GM12801 (cell line): ENCODE measurements at regions not wholly inside any gene's neighbourhood (a gene's known extent, or its start where the extent isn't known, plus 50 kb on each side); places are given as distances from the start of the nearest gene placed in this dataset.

ENCODE experiments used
- TF ChIP-seq, protein P1 (sequence below): IDR thresholded peaks from one replicate; pipeline ENCODE4 v1.5.1; 2011; ENCODE audit warnings: control low read depth; ENCODE audit not compliant: insufficient read length; ENCODE audit errors: extremely low read depth

GRCh38 chr4:180706766-180707165, 1536.4 kb upstream of the TENM3 start:
- TF ChIP-seq, protein P1, sequence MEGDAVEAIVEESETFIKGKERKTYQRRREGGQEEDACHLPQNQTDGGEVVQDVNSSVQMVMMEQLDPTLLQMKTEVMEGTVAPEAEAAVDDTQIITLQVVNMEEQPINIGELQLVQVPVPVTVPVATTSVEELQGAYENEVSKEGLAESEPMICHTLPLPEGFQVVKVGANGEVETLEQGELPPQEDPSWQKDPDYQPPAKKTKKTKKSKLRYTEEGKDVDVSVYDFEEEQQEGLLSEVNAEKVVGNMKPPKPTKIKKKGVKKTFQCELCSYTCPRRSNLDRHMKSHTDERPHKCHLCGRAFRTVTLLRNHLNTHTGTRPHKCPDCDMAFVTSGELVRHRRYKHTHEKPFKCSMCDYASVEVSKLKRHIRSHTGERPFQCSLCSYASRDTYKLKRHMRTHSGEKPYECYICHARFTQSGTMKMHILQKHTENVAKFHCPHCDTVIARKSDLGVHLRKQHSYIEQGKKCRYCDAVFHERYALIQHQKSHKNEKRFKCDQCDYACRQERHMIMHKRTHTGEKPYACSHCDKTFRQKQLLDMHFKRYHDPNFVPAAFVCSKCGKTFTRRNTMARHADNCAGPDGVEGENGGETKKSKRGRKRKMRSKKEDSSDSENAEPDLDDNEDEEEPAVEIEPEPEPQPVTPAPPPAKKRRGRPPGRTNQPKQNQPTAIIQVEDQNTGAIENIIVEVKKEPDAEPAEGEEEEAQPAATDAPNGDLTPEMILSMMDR: no peak

DNA sequence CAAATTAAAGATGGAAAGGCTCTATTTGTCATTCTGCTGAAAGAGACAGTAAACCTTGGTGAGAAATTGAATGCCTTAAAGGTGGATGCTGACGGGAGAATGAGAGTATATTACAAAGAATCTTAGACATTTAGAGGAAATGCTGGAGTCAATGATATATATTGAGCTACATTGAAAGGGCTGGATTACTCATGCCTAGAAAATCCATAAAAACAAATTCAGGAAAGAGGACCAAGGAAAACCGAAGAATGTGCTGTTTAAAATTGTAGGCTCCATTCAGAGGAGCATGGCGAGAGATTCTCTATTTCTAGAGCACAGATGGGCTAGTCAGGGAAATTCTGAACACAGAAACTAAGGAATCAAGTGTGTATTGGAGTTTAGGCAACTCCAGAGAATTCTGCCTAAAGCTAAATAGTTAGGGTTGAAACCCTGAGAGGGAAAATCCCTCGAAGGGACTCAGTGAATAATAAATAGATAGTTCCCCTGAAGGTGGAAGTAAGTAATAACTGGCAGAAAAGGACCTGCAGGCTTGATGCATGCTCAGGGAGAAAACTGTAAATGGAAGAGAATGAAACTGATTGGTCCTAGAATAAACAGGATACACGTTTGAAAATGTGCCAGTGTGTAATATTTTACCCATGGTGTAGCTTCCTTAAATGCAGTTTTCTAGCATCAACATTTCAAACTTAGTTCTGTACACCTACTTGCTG, 1532.4 kb upstream of the TENM3 start:
- TF ChIP-seq, protein P1: no peak

GRCh38 chr4:180717451-180718033, 1525.7 kb upstream of the TENM3 start:
- TF ChIP-seq, protein P1: no peak

GRCh38 chr4:180721356-180721755, 1521.8 kb upstream of the TENM3 start:
- TF ChIP-seq, protein P1: no peak

DNA sequence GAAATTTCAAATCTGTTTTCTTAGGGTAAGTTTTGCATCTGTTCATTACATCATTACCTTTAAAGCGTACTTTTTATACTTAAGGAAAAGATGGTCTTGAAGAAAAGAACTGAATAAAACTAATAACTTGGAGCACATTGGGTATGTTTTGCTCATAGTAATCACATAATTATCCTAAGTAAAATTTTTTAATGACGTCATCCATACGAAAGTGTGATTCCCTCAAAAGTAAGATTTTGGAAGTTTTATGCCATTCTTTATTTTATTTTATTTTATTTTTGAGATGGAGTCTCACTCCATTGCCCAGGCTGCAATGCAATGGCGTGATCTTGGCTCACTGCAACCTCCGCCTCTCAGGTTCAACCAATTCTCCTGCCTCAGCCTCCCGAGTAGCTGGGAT, 1516.6 kb upstream of the TENM3 start:
- TF ChIP-seq, protein P1: no peak

- TF ChIP-seq, protein P1: no peak
Observed at GRCh38 chr4:180727478-180727877, 1515.7 kb upstream of the TENM3 start.

GRCh38 chr4:180734753-180735432, 1508.3 kb upstream of the TENM3 start:
- TF ChIP-seq, protein P1: no peak
